HEK293T (cell line): ENCODE measurements at regions not wholly inside any gene's neighbourhood (a gene's known extent, or its start where the extent isn't known, plus 50 kb on each side); places are given as distances from the start of the nearest gene placed in this dataset.

Experiments
- ARNT ChIP-seq: fragments of 450-650 bp; IDR thresholded peaks from 2 replicates; pipeline ENCODE4 v1.6.1; 2017; ENCODE audit warnings: mild to moderate bottlenecking
- BHLHE40 ChIP-seq: fragments of 450-650 bp; IDR thresholded peaks from 2 replicates; pipeline ENCODE4 v1.6.1; 2016; ENCODE audit warnings: mild to moderate bottlenecking, moderate library complexity, borderline replicate concordance
- CTBP1 ChIP-seq: fragments of 450-650 bp; IDR thresholded peaks from 2 replicates; pipeline ENCODE4 v1.6.1; 2016; ENCODE audit warnings: borderline replicate concordance
- FOXA1 ChIP-seq: fragments of 450-650 bp; IDR thresholded peaks from 2 replicates; pipeline ENCODE4 v1.6.1; 2016; ENCODE audit warnings: mild to moderate bottlenecking
- FOXK2 ChIP-seq: fragments of 450-650 bp; IDR thresholded peaks from 2 replicates; pipeline ENCODE4 v1.6.1; 2016; ENCODE audit warnings: mild to moderate bottlenecking
- FOXM1 ChIP-seq: fragments of 450-650 bp; IDR thresholded peaks from 2 replicates; pipeline ENCODE4 v1.6.1; 2017; ENCODE audit warnings: mild to moderate bottlenecking, borderline replicate concordance
- HDGF ChIP-seq: fragments of 450-650 bp; IDR thresholded peaks from 2 replicates; pipeline ENCODE4 v1.6.1; 2017; ENCODE audit warnings: antibody characterized with exemption, borderline replicate concordance
- L3MBTL2 ChIP-seq: fragments of 450-650 bp; conservative IDR thresholded peaks from 2 replicates; pipeline ENCODE4 v1.6.1; 2016; ENCODE audit warnings: mild to moderate bottlenecking
- LEF1 ChIP-seq: fragments of 450-650 bp; IDR thresholded peaks from 2 replicates; pipeline ENCODE4 v1.6.1; 2017; ENCODE audit warnings: mild to moderate bottlenecking, borderline replicate concordance
- NFRKB ChIP-seq: fragments of 450-650 bp; IDR thresholded peaks from 2 replicates; pipeline ENCODE4 v1.6.1; 2016; ENCODE audit warnings: mild to moderate bottlenecking, moderate library complexity
- PKNOX1 ChIP-seq: fragments of 450-650 bp; IDR thresholded peaks from 2 replicates; pipeline ENCODE4 v1.6.1; 2016
- SP1 ChIP-seq: fragments of 450-650 bp; IDR thresholded peaks from 2 replicates; pipeline ENCODE4 v1.6.1; 2017
- TARDBP ChIP-seq: fragments of 450-650 bp; IDR thresholded peaks from 2 replicates; pipeline ENCODE4 v1.6.1; 2016
- ZNF384 ChIP-seq: fragments of 450-650 bp; IDR thresholded peaks from 2 replicates; pipeline ENCODE4 v1.6.1; 2016

- no peak for TF ChIP-seq ZNF384
- TF ChIP-seq HDGF, result no peak
- no peak for TF ChIP-seq SP1
- TF ChIP-seq CTBP1, result no peak
- no peak for TF ChIP-seq BHLHE40
- no peak for TF ChIP-seq FOXA1
- TF ChIP-seq ARNT, result no peak
- no peak for TF ChIP-seq PKNOX1
- TF ChIP-seq FOXK2, result no peak
- TF ChIP-seq TARDBP, result no peak
- TF ChIP-seq L3MBTL2, result no peak
- no peak for TF ChIP-seq FOXM1
- no peak for TF ChIP-seq LEF1
- no peak for TF ChIP-seq NFRKB
Measured at GRCh38 chr1:78715181-78715661, 65.6 kb downstream of the IFI44 start.
